Frontal cortex (tissue), 3 donors: ENCODE measurements at regions not wholly inside any gene's neighbourhood (a gene's known extent, or its start where the extent isn't known, plus 50 kb on each side); places are given as distances from the start of the nearest gene placed in this dataset.

Source experiments
- DNase-seq, 2 donors: peaks; one replicate each; pipeline ENCODE4 v3.0.0; 2012; ENCODE audit warnings: low spot score in 2 of 2
- FAIRE-seq: peaks from 2 replicates; lab custom pipeline; 2012; peaks lifted over from hg19 to GRCh38; lab: Jason Lieb, UNC
- donor health status: control.
- donor health status: control.
- donor health status: control.

DNA sequence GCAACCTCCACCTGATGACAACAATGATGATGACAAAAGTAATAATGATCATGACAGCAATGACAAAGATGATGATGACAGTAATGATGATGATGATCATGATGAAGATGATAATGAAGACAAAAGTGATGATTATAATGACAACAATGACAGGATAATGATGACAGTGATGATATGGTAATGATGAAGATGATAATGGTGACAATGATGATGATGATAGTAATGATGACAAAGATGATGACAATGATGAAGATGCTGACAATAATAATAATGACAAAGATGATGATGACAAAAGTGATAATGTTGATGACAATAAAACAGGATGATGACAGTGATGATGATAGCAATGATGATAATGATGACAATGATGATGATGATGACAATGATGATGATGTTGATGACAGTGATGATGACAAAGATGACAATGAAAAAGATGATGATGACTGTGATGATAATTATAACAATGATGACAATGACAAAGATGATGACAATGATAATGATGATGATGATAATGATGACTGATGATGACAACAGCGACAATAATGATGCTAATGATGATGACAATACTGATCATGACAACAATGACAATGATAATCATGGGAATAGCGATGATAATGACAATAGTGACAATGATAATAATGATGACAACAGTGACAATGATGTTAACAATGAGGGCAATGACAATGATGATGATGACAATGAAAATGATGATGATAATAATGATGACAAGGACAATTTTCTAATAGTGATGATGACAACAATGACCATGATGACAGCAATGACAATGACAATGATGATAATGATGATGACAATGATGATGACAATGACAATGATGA lies 1106.5 kb upstream of the AUTS2 start:
- DNase-seq (no peak), FAIRE-seq (no peak)

DNA sequence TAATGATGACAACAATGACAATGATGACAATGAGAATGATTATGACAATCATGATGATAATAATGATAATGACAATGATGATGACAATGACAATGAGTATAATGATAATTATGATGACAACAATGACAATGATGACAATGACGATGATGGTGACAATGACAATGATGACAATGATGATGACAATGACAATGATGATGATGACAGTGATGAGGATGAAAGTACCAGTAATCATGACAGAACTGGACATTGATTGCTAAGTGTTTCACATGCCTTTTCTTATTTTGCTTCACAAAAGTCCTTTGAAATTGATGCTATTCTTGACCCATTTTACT lies 1106.0 kb upstream of the AUTS2 start:
- no peak for DNase-seq
- FAIRE-seq = no peak

DNA sequence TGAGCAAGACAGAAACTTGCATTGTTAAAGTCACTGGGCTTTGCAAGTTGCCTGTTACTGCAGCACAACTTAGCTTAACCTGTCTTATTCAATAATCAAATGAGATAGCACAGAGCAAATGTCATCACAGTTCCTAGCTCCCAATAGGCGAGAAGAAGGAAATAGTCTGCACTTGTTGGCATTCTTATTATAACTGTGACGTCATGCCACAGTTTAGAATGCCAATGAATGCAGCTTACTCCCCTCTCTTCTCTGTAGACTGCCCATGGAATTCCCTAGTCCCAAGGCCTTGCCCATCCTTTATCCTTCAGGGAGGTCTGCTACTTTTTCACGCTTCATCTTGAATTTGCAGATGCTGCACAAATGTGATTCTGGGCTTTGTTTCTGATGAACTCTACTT lies 1094.9 kb upstream of the AUTS2 start:
- no peak for DNase-seq
- no peak for FAIRE-seq

DNA sequence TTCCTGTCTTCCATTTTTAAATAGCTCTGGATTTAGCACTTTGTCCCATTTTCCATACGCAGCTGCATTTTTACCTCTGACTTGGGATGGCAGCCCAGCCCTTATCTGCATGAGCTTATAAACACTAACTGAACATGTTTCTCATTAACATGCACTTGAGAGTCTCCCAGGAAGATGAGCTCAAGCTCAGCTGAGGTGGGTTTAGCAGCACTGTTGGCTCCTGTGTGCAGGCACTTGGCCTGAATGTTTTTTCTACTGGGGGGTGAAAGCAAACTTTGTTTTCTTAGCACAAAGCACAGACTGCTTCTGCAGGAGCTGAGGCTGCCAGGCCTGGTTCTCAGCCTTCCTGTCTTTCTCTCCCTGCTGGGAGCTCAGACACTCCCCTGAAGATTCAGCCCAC lies 1093.6 kb upstream of the AUTS2 start:
- DNase-seq (no peak), FAIRE-seq (no peak)

DNA sequence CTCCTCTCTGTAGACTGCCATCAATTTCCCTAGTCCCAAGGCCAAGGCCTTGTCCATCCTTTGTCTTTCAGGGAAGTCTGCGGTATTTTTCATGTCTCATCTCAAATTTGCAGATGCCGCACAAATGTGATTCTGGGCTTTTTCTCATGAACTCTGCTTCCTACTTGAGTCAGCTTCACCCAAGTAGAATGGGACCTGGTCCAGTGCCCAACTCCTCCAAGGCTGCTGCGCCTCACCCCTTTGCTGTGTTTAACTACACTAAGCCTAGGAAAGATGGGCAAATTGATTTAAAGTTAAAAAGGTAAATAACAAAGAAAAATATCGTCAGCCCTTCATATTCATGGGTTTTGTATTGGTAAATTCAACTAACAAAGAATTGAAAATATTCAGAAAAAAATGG lies 1092.6 kb upstream of the AUTS2 start:
- DNase-seq = no peak
- no peak for FAIRE-seq

DNA sequence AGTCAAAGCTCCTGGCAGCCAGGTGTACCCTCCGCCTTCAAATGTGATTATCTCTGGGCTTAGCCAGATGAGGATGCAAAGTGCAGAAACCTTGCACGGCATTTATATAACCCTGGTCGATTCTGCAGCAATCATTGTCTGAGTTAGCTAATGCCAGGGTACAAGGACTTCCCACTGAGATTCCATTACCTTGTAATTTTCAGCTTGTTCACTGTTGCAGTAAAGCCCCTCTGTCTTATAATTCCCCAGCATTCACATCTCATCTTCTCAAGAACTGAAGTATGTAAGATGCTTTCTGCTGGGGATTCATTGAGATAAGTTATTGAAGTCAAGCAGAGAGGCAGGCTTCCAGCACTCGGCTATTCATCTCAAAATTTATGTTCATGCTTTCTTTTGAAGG lies 1090.6 kb upstream of the AUTS2 start:
- no peak for FAIRE-seq

DNA sequence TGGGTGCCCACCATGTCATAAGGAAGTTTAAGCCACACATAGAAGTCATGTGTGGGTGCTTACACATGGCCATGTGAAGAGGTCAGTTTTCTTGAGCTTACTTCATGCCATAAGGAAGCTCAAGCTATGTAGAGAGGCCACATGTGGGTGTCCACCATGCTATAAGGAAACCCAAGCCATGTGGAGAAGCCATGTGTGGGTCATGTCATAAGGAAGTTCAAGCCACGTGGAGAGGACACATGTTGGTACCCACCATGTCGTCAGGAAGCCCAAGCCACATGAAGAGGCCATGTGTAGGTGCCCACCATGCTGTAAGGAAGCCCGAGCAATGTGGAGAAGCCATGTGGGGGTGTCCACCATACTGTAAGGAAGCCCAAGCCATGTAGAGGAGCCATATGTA lies 1089.2 kb upstream of the AUTS2 start:
- no peak for DNase-seq
- FAIRE-seq = no peak

More for the DNA sequence above, 1090.6 kb upstream of the AUTS2 start:
- no peak for DNase-seq

DNA sequence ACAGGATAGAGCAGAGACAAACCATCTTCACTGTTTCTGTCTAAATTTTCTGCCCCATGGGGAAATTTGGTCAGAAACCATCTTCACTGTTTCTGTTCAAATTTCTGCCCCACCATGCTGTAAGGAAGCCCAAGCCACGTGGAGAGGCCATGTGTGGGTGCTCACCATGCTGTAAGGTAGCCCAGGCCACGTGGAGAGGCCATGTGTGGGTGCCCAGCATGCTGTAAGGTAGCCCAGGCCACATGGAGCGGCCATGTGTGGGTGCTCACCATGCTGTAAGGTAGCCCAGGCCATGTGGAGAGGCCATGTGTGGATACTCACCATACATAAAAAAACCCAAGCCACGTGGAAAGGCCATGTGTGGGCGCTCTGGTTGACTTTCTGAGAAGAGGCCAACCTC lies 1088.7 kb upstream of the AUTS2 start:
- FAIRE-seq (no peak), DNase-seq (no peak)

DNA sequence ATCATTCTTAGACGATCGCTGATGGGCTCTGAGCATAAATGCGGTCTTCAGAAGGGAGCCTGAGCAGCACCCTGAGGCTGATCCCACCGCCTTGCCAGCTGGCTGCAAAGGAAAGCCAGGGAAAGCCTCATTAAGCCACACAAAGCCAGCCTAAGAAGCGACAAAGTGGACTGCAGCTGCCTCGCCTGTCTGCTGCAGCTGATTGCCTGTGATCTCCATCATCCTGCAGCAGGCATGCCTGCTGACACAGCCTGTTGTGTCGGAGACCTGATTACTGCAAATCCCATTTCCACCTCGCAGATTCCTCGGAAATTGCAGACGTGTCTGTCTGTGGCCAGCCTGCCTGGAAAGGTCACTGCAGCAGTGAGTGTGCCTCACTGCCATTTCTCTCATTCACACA lies 1087.0 kb upstream of the AUTS2 start:
- peak in 1 of 2 donors; percentile 9 for DNase-seq
- FAIRE-seq = no peak

DNA sequence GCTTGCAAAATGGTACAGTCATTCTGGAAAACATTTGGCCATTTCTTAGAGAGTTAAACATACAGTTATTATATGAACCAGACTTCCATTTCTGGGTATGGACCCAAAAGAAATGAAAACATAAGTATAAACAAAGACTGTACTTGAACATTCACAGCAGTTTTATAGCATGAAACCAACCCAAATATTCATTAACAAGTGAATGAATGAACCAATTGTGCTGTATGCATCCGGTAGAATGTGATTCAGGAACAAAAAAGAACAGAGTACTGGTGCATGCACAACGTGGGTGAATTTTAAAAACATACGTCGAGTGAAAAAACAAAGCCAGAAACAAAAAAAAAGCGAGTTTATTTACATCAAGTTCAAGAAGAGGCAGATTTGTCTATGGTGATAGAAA lies 1085.8 kb upstream of the AUTS2 start:
- DNase-seq (no peak), FAIRE-seq (no peak)

DNA sequence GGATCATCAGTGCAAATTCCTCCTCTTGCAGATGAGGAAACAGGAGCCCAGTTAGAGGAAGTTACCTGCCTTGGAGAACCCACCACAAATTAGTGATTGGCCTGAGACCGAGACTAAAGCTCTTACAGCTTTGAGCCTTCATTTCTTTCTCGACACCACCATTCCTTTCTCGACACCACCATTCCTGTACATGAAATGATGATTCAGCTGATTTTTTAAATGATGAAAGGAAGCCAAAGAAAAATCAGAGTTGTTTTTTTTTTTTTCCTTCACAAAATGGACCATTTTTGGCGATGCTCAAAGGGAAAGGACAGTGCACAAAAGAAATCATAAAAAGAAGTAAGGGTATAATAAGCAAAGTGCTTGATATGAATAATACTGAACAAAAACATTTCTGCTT lies 1080.2 kb upstream of the AUTS2 start:
- FAIRE-seq (no peak), DNase-seq (no peak)

DNA sequence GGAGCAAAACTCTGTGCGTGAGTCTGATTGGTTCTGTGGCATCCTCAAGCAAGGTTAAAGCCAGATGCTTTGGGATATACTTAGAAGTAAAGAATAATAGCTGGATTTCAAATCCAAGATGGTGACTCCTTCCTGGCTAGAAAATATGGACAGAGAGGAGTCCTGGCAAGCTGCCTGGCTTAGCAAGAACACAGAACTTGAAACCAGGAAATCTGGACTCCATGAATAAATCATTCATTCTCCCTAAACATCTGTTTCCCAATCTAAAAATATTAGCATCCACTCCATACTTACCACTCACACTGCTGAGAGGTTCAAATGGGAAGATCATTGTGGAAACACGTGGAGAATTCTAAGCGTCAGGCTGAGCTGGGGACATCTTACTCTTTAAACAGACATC lies 1074.1 kb upstream of the AUTS2 start:
- no peak for DNase-seq

DNA sequence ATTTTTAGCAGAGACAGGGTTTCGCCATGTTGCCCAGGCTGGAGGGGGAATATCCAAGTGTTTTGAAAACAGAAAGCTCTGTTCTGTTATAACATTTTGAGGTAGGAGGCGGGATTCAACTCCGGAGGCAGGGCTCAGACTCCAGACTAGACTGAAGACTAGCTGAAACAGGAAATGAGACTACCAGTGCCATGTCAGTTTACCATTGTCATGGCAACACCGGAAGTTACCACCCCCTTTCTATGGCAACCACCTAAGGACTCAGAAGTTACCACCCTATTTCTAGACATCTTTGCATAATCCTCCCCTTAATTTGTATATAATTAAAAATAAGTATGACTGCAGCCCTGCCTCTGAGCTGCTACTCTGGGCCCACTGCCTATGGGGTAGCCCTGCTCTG lies 1069.1 kb upstream of the AUTS2 start:
- FAIRE-seq (no peak), DNase-seq (no peak)

More for the DNA sequence above, 1074.1 kb upstream of the AUTS2 start:
- no peak for FAIRE-seq

DNA sequence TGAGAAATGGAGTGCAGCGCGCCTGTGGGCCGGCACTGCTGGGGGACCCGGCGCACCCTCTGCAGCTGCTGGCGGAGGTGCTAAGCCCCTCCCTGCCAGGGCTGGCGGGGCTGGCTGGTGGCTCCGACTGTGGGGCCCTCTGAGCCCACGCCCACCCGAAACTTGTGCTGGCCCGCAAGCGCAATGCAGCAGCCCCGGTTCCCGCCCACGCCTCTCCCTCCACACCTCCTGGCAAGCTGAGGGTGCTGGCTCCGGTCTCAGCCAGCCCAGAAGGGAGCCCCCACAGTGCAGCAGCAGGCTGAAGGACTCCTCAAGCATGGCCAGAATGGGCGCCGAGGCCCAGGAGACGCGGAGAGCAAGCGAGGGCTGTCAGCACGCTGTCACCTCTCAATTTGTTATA lies 1063.0 kb upstream of the AUTS2 start:
- no peak for FAIRE-seq
- DNase-seq = no peak

DNA sequence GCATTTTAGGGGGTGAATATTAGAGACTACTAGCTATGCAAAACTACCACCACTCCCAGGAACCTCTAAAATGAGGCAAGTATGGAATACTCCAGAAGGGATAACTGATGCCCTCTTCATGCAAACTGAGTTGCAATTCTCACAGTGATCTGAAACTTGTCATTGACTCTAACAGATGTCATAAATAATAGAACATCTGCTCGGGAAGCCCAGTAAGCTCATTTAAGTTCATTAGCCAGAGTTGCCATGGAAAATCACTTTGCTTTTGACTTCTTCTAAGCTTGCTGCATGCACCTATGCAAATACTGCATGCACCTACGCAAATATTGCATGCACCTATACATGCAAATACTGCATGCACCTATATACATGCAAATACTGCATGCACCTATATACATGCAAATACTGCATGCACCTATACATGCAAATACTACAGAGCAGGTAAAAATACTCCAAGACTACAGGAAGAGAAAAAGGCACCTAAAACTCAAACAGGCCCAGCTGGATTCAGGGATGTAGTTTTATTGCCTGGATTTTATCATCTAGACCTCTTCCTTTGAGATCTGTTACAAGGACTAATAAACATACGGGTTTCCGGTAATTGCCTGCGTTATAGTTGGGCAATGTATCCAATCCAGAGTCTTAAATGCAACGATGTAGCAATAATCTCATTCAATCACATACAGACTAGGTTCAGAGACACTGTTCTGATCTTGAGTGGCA lies 1061.1 kb upstream of the AUTS2 start:
- DNase-seq (no peak), FAIRE-seq (no peak)

DNA sequence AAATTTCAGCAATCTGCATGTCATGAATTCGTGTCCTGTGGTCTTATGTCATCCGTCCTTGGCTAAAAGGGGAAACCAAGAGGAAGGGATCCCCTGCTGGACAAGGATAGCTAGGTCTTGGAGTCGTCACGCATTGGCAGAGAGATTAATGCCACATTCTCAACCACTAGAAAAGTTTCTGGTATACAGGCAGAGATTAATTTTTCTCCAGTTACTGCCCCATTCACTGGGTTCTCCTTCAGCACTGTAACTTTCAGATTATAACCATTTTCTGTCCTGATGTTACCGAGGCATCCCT lies 1060.6 kb upstream of the AUTS2 start:
- FAIRE-seq (no peak), DNase-seq (no peak)

DNA sequence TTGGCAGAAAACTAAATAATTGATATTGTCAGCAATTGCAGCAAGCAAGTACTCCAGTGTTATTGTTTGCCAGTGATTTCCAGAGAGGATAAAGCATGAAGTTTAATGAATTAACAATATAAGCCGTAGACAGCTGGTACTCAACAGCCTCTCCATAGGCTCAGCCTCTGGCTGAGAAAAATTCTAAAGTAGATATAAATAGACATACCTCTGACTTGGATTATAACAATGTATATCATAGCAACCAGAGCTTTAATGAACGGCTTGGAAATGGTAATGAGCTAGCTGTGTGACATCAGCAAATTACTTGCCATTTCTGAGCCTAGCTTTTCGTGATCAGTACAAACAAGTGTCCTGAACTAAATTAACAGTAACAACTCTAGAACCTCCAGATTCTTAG lies 1055.4 kb upstream of the AUTS2 start:
- DNase-seq = no peak

DNA sequence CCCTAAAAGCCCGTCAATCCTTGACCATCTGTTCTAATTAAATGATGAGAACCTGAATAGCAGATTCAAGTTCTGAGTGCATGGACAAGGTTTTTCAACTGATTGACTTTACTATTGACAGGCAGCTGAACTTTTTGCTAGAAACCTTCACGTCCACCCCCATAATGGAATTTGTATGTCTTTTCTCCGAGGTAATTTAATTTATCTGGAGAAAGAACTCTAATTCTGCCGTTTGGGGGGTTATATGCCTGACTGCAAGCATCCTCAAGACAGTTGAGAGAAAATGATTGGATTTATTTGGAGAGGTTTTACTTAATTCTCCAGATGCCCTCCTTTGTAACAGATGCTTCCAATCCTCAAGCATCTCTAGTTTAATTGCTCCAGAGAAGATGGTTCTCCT lies 1053.4 kb upstream of the AUTS2 start:
- FAIRE-seq = no peak
- no peak for DNase-seq

More for the DNA sequence above, 1055.4 kb upstream of the AUTS2 start:
- no peak for FAIRE-seq

DNA sequence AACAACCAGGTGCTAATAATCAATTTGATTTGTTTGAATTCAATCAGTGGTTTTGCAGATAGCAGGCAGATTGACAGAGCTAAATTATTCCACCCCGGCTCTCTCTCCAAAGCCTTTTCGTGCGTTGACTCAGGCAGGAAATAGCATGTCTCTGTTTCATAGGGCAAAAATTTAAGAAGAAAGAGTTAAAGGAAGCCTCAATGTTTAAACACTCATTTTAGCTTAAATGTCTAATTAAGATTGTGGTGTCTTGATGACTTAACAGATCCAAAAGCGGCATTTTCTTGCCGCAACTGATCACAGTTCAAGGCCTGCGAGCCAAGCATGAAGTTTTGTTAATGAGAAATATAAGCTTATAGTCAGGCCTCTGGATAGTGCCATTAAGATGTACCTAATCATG lies 1051.1 kb upstream of the AUTS2 start:
- DNase-seq = no peak
- FAIRE-seq = no peak

DNA sequence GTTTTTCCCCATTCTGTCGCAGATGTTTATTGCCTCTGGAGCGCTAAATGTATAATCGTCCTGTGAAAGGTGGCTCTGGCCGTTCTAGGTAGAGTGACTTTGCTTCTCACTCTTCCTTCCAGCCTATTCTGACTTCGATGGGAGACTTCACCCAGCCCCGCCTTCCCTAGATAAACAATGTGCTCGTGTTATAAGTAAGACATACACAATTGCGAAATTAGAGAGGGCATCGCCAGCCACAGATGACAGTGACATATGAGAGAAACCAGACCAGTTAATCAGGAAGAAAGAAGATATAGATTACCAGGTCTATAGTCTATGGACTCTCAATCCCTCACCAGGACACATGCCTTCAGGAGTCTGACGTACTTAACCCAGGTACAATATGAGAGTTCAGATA lies 1050.5 kb upstream of the AUTS2 start:
- no peak for DNase-seq
- FAIRE-seq = no peak

DNA sequence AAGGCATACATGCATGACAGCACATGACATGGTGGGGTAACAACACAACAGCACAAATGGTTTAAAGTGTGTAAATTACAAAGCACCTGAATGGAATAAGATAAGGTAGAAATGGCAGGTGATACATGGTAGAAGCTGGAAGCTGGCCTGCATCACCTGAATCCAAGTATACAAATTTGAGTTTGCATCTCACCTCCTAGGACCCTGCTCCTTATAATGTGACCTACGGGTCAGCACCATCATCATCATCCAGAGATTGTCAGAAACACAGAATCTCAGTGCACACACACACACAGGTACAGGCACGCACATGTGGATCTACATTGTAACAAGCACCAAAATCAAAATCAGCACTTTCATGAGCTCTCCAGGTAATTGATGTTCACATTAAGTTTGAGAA lies 1048.2 kb upstream of the AUTS2 start:
- FAIRE-seq (no peak), DNase-seq (no peak)

DNA sequence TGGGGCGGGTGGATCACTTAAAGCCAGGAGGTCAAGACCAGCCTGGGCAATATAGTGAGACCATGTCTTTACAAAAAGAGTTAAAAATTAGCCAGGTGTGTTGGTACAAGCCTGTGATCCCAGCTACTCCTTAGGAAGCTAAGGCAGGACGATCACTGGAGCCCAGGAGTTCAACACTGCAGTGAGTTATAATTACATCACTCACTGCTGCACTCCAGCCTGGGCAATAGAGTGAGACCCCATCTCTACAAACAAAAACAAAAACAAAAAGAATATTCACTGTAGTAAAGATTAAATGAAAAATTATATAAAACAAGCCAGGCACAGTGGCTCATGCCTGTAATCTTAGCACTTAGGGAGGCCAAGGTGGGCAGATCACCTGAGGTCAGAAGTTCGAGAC lies 1047.6 kb upstream of the AUTS2 start:
- DNase-seq (no peak), FAIRE-seq (no peak)
